C4-2B (cell line): ENCODE measurements at regions not wholly inside any gene's neighbourhood (a gene's known extent, or its start where the extent isn't known, plus 50 kb on each side); places are given as distances from the start of the nearest gene placed in this dataset.

Experiments used
- H3K27ac ChIP-seq: fragments of 450-650 bp; 2 replicates; pipeline ENCODE4 v1.5.1; 2017
- CTCF ChIP-seq: fragments of 450-650 bp; conservative IDR thresholded peaks from 2 replicates; pipeline ENCODE4 v1.5.1; 2017; ENCODE audit warnings: mild to moderate bottlenecking
- ZFX ChIP-seq: fragments of 450-650 bp; IDR thresholded peaks from 2 replicates; pipeline ENCODE4 v1.6.1; 2017

- no peak for TF ChIP-seq ZFX
- no peak for TF ChIP-seq CTCF
- no peak overlapping the region for H3K27ac ChIP-seq
Observed at GRCh38 chr3:115508562-115508961, 114.7 kb upstream of the GAP43 start.

GRCh38 chr3:115512565-115513415, 110.5 kb upstream of the GAP43 start:
- H3K27ac ChIP-seq: no peak overlapping the region
- TF ChIP-seq CTCF: no peak
- TF ChIP-seq ZFX: no peak

GRCh38 chr3:115513416-115513800, 109.9 kb upstream of the GAP43 start:
- TF ChIP-seq CTCF: no peak
- TF ChIP-seq ZFX: no peak
- no peak overlapping the region for H3K27ac ChIP-seq

- TF ChIP-seq ZFX (no peak), CTCF (no peak)
- no peak overlapping the region for H3K27ac ChIP-seq
Observed at GRCh38 chr3:115517457-115518050, 105.8 kb upstream of the GAP43 start.

GRCh38 chr3:115518100-115518852, 105.0 kb upstream of the GAP43 start:
- TF ChIP-seq CTCF (no peak), ZFX (no peak)
- no peak overlapping the region for H3K27ac ChIP-seq

- TF ChIP-seq CTCF (no peak), ZFX (no peak)
- no peak overlapping the region for H3K27ac ChIP-seq
Observed at GRCh38 chr3:115520241-115520640, 103.1 kb upstream of the GAP43 start.

GRCh38 chr3:115520651-115521245, 102.6 kb upstream of the GAP43 start:
- TF ChIP-seq CTCF: no peak
- no peak for TF ChIP-seq ZFX

More at GRCh38 chr3:115520651-115521245, 102.6 kb upstream of the GAP43 start:
- no peak overlapping the region for H3K27ac ChIP-seq
